Fibroblast of lung (primary cell): ENCODE measurements at regions not wholly inside any gene's neighbourhood (a gene's known extent, or its start where the extent isn't known, plus 50 kb on each side); places are given as distances from the start of the nearest gene placed in this dataset.

ENCODE experiments used
- DNase-seq, 2 donors: peaks; one replicate each; pipeline versions ENCODE4 v3.0.0 to v3.0.0-alpha.2; 2010; ENCODE audit warnings: low read depth in 2 of 2
- H2AFZ ChIP-seq: 2 replicates; pipeline ENCODE4 v1.5.1; 2012; ENCODE audit warnings: low read length, control low read depth, inconsistent platforms
- H3K27ac ChIP-seq: 2 replicates; pipeline ENCODE4 v1.5.1; 2011; ENCODE audit warnings: low read length, control low read depth; ENCODE audit not compliant: insufficient read depth
- H3K27me3 ChIP-seq: 2 replicates; pipeline ENCODE4 v1.5.1; 2011; ENCODE audit warnings: mild to moderate bottlenecking, low read length; ENCODE audit not compliant: control insufficient read depth, insufficient read depth
- H3K36me3 ChIP-seq: 2 replicates; pipeline ENCODE4 v1.5.1; 2011; ENCODE audit warnings: low read length; ENCODE audit not compliant: control insufficient read depth, insufficient read depth
- H3K4me1 ChIP-seq: 2 replicates; pipeline ENCODE4 v1.5.1; 2011; ENCODE audit warnings: low read length; ENCODE audit not compliant: control insufficient read depth, insufficient read depth; ENCODE audit errors: extremely low read depth
- H3K4me2 ChIP-seq: 2 replicates; pipeline ENCODE4 v1.5.1; 2011; ENCODE audit warnings: low read length, control low read depth; ENCODE audit not compliant: insufficient read depth; ENCODE audit errors: extremely low read depth
- H3K4me3 ChIP-seq, 4 experiments: fragments of 200-600 bp in 1 of 4; sonication (generic) in 1 of 4; replicated peaks in 1 of 4; 2 replicates each; pipeline ENCODE4 v1.5.1; 2011 to 2016; ENCODE audit warnings: low read length in 4 of 4, low read depth in 3 of 4, mild to moderate bottlenecking in 3 of 4, control low read depth in 2 of 4, inconsistent platforms in 1 of 4, mixed read lengths in 1 of 4; ENCODE audit not compliant: insufficient read depth in 1 of 4; ENCODE audit errors: control extremely low read depth in 1 of 4
- H3K79me2 ChIP-seq: 2 replicates; pipeline ENCODE4 v1.5.1; 2012; ENCODE audit warnings: mild to moderate bottlenecking, low read length, inconsistent platforms; ENCODE audit not compliant: control insufficient read depth, insufficient read depth
- H3K9ac ChIP-seq: 2 replicates; pipeline ENCODE4 v1.5.1; 2011; ENCODE audit warnings: mild to moderate bottlenecking, low read length, control low read depth; ENCODE audit not compliant: insufficient read depth
- H3K9me3 ChIP-seq: 2 replicates; pipeline ENCODE4 v1.5.1; 2012; ENCODE audit warnings: low read depth, low read length; ENCODE audit not compliant: control insufficient read depth, insufficient read depth
- H4K20me1 ChIP-seq: 2 replicates; pipeline ENCODE4 v1.5.1; 2011; ENCODE audit warnings: low read length; ENCODE audit not compliant: control insufficient read depth, insufficient read depth; ENCODE audit errors: extremely low read depth
- CTCF ChIP-seq, 2 donors: IDR thresholded peaks in 1 of 2; conservative IDR thresholded peaks in 1 of 2; 1 replicate in 1 of 2; 2 replicates in 1 of 2; pipeline ENCODE4 v1.5.1; 2011 to 2012; ENCODE audit warnings: low read length in 2 of 2, control low read depth in 1 of 2, inconsistent platforms in 1 of 2, low read depth in 1 of 2, mild to moderate bottlenecking in 1 of 2
- EZH2 ChIP-seq: IDR thresholded peaks from 2 replicates; pipeline ENCODE4 v1.5.1; 2012; ENCODE audit warnings: low read length, control low read depth, mild to moderate bottlenecking; ENCODE audit errors: missing control alignments

- H3K27ac ChIP-seq = no peak overlapping the region
- H3K4me3 ChIP-seq = no peak overlapping the region
- H3K27me3 ChIP-seq = no peaks in the 10 kb centered on the region
- H3K79me2 ChIP-seq = no peaks in the 10 kb centered on the region
- no peak overlapping the region for H3K4me2 ChIP-seq
- H4K20me1 ChIP-seq = no peaks in the 10 kb centered on the region
- TF ChIP-seq EZH2 (no peak), CTCF (conservative IDR thresholded peaks at IDR 0.05 in 1 of 2, IDR thresholded peaks at IDR 0.05 in 1 of 2; ENCODE audit: low read depth in 1 of 2, low read length in 2 of 2) (no peak)
- H3K36me3 ChIP-seq = no peaks in the 10 kb centered on the region
- no peak for DNase-seq
- H2AFZ ChIP-seq = no peak overlapping the region
- no peaks in the 10 kb centered on the region for H3K4me1 ChIP-seq
- no peaks in the 10 kb centered on the region for H3K9me3 ChIP-seq
- H3K9ac ChIP-seq = no peak overlapping the region
Measured at GRCh38 chr2:122939796-122940195, 1085.3 kb upstream of the CNTNAP5 start.

- Histone ChIP-seq H4K20me1 (no peaks in the 10 kb centered on the region), H3K4me3 (no peak overlapping the region), H2AFZ (no peak overlapping the region), H3K4me1 (no peaks in the 10 kb centered on the region), H3K27ac (no peak overlapping the region), H3K9me3 (no peaks in the 10 kb centered on the region), H3K4me2 (no peak overlapping the region), H3K36me3 (no peaks in the 10 kb centered on the region), H3K9ac (no peak overlapping the region), H3K79me2 (no peaks in the 10 kb centered on the region), H3K27me3 (no peaks in the 10 kb centered on the region)
- TF ChIP-seq EZH2 (no peak), CTCF (conservative IDR thresholded peaks at IDR 0.05 in 1 of 2, IDR thresholded peaks at IDR 0.05 in 1 of 2; ENCODE audit: low read depth in 1 of 2, low read length in 2 of 2) (no peak)
- no peak for DNase-seq
Measured at GRCh38 chr2:122949523-122949922, 1075.6 kb upstream of the CNTNAP5 start.

GRCh38 chr2:122955776-122956175 is 1069.3 kb upstream of the CNTNAP5 start:
- Histone ChIP-seq H3K79me2 (no peaks in the 10 kb centered on the region), H3K4me3 (no peak overlapping the region), H3K9ac (no peak overlapping the region), H3K27me3 (no peaks in the 10 kb centered on the region), H3K27ac (no peak overlapping the region), H3K4me2 (no peak overlapping the region), H3K9me3 (no peaks in the 10 kb centered on the region), H3K4me1 (no peaks in the 10 kb centered on the region), H3K36me3 (no peaks in the 10 kb centered on the region), H2AFZ (no peak overlapping the region), H4K20me1 (no peaks in the 10 kb centered on the region)
- TF ChIP-seq CTCF (conservative IDR thresholded peaks at IDR 0.05 in 1 of 2, IDR thresholded peaks at IDR 0.05 in 1 of 2; ENCODE audit: low read depth in 1 of 2, low read length in 2 of 2) (no peak), EZH2 (no peak)
- DNase-seq = no peak
